ENCODE measurements at regions not wholly inside any gene's neighbourhood (a gene's known extent, or its start where the extent isn't known, plus 50 kb on each side); places are given as distances from the start of the nearest gene placed in this dataset.
"Not testable (repeated sequence)": the region's sequence is repeated elsewhere in the genome, so short reads cannot be mapped to it uniquely, and the experiment has no call there.

DNA sequence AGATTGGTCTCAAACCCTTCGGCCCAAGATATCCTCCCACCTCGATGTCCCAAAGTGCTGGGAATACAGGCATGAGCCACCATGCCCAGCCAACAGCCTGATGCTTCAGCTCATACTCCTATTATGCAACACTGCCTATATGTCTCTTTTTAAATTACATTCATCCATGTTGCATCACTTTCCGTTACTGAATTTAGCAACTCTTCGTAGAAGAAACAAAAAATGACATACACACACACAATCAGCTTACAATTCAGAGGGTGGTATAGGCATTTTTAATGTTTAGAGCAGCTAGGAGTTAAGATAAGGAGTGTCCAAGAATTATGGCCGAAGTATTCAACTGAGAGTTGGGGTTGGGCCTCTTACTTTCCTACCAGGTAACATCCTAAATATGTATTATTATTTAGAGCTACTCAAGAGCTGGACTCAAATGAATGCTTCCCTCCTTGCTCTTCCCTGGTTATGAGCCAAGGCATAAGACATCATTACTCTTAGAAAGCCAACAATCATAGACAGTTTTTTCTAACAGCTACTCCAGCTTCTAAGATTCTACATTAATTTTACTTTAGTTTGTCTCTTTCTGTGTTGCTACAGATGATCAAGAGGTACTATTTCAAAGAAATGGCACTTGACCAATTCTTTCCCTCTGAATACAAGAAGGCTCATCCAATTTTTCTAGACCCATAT lies 62.0 kb upstream of the BMP5 start:
- intact Hi-C loops (cut with micrococcal nuclease; ENCODE audit: unreplicated experiment): no loop called here
- H3F3A ChIP-seq (ENCODE audit: insufficient read depth, low read depth): no peaks in the 10 kb centered on the region
- ChIA-PET CTCF (no interaction called here), POLR2A (ENCODE audit: unreplicated experiment) (no interaction called here)
- no peaks in the 10 kb centered on the region for H4K20me1 ChIP-seq (ENCODE audit: insufficient read depth)
- no peaks in the 10 kb centered on the region for H3K9me2 ChIP-seq (ENCODE audit: insufficient read depth)
- no peaks in the 10 kb centered on the region for H3K4me1 ChIP-seq (replicated peaks; ENCODE audit: insufficient read depth)
- TF ChIP-seq, protein P1, sequence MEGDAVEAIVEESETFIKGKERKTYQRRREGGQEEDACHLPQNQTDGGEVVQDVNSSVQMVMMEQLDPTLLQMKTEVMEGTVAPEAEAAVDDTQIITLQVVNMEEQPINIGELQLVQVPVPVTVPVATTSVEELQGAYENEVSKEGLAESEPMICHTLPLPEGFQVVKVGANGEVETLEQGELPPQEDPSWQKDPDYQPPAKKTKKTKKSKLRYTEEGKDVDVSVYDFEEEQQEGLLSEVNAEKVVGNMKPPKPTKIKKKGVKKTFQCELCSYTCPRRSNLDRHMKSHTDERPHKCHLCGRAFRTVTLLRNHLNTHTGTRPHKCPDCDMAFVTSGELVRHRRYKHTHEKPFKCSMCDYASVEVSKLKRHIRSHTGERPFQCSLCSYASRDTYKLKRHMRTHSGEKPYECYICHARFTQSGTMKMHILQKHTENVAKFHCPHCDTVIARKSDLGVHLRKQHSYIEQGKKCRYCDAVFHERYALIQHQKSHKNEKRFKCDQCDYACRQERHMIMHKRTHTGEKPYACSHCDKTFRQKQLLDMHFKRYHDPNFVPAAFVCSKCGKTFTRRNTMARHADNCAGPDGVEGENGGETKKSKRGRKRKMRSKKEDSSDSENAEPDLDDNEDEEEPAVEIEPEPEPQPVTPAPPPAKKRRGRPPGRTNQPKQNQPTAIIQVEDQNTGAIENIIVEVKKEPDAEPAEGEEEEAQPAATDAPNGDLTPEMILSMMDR (conservative IDR thresholded peaks at IDR 0.05): no peak
- no peak for TF ChIP-seq EZH2 (IDR thresholded peaks at IDR 0.05; ENCODE audit: low read depth)
- no peaks in the 10 kb centered on the region for H3K36me3 ChIP-seq (ENCODE audit: low read depth)
- no TSS peak for BruUV-seq (replicated peaks)
- no peak overlapping the region; the same call in 1 of the 2 replicates for H2AFZ ChIP-seq
- no peak overlapping the region for H3K4me2 ChIP-seq
- no peak for DNase-seq
- H3K79me2 ChIP-seq (ENCODE audit: low read depth): no peaks in the 10 kb centered on the region
- H3K4me3 ChIP-seq: no peak overlapping the region
- H3K27me3 ChIP-seq (ENCODE audit: insufficient read depth, low read depth): no peaks in the 10 kb centered on the region
- H3K27ac ChIP-seq: no peak overlapping the region
- H3K9me3 ChIP-seq (ENCODE audit: insufficient read depth, low read depth): no peaks in the 10 kb centered on the region

DNA sequence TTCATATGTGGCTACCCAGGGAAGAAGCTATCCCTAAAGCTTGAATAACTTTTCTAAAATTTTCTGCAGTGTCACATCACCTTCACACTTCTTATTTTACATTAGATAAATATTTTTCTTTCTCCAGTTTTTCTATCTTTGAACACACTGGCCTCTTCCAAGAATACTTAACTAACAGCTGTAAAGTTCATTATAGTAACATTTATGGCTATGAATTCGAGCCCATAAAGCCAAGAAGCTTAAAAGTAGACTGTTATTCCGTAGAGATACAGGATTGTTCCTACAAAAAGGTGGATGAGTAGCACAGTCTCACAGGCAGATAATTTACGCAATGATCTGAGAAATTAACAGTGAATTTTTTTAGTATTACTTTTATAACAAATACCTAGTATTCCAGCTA lies 55.7 kb upstream of the BMP5 start:
- DNase-seq: no peak
- TF ChIP-seq EZH2 (IDR thresholded peaks at IDR 0.05; ENCODE audit: low read depth): no peak
- TF ChIP-seq, protein P1 (conservative IDR thresholded peaks at IDR 0.05): no peak
- H3K27ac ChIP-seq: no peak overlapping the region
- no TSS peak for BruUV-seq (replicated peaks)
- no peak overlapping the region for H2AFZ ChIP-seq
- H3K4me3 ChIP-seq: no peak overlapping the region
- no peaks in the 10 kb centered on the region for H4K20me1 ChIP-seq (ENCODE audit: insufficient read depth)
- H3K4me2 ChIP-seq: no peak overlapping the region
- H3K36me3 ChIP-seq (ENCODE audit: low read depth): no peaks in the 10 kb centered on the region
- H3K27me3 ChIP-seq (ENCODE audit: insufficient read depth, low read depth): no peaks in the 10 kb centered on the region
- POLR2A ChIA-PET (ENCODE audit: unreplicated experiment): no interaction called here
- H3F3A ChIP-seq (ENCODE audit: insufficient read depth, low read depth): no peaks in the 10 kb centered on the region
- no peaks in the 10 kb centered on the region for H3K4me1 ChIP-seq (replicated peaks; ENCODE audit: insufficient read depth)
- H3K79me2 ChIP-seq (ENCODE audit: low read depth): no peaks in the 10 kb centered on the region
- CTCF ChIA-PET: no interaction called here
- no peaks in the 10 kb centered on the region for H3K9me3 ChIP-seq (ENCODE audit: insufficient read depth, low read depth)
- no peaks in the 10 kb centered on the region for H3K9me2 ChIP-seq (ENCODE audit: insufficient read depth)
- intact Hi-C loops (cut with micrococcal nuclease; ENCODE audit: unreplicated experiment): no loop called here

DNA sequence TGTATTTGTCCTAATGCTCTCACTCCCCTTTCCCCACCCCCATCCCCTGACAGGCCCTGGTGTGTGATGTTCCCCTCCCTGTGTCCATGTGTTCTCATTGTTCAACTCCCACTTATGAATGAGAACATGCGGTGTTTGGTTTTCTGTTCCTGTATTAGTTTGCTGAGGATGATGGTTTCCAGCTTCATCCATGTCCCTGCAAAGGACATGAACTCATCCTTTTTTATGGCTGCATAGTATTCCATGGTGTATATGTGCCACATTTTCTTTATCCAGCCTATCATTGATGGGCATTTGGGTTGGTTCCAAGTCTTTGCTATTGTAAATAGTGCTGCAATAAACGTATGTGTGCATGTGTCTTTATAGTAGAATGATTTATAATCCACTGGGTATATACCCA lies 52.3 kb upstream of the BMP5 start:
- CTCF ChIA-PET; H3K79me2 ChIP-seq (ENCODE audit: low read depth); H3K27me3 ChIP-seq (ENCODE audit: insufficient read depth, low read depth); H3K9me3 ChIP-seq (ENCODE audit: insufficient read depth, low read depth); BruUV-seq (replicated peaks); intact Hi-C loops (cut with micrococcal nuclease; ENCODE audit: unreplicated experiment); H3K4me1 ChIP-seq (replicated peaks; ENCODE audit: insufficient read depth); POLR2A ChIA-PET (ENCODE audit: unreplicated experiment); H4K20me1 ChIP-seq (ENCODE audit: insufficient read depth); H3K27ac ChIP-seq; H3K9me2 ChIP-seq (ENCODE audit: insufficient read depth); H2AFZ ChIP-seq; H3K4me2 ChIP-seq; H3K4me3 ChIP-seq; H3K36me3 ChIP-seq (ENCODE audit: low read depth); DNase-seq; H3F3A ChIP-seq (ENCODE audit: insufficient read depth, low read depth): not testable (repeated sequence)

DNA sequence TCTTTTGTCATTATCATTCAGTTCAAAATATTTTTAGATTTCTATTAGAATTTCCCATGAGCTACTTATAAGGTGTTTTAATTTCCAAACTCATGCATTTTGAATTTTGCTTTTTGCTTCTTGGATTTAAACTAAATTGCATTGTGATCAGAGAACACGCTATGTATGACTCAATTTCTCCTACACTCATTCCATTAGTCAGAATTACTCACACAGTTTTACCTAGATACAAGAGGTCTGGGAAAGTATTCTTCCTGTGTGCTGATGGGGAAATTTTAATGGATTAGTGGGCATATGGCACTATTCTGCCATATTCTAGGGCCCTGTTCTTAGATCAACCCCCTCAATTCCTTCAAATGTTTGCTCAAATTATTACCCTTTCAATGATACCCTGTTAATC lies 49.9 kb upstream of the BMP5 start:
- H3F3A ChIP-seq (ENCODE audit: insufficient read depth, low read depth): no peaks in the 10 kb centered on the region
- DNase-seq: no peak
- no peaks in the 10 kb centered on the region for H3K4me1 ChIP-seq (replicated peaks; ENCODE audit: insufficient read depth)
- intact Hi-C loops (cut with micrococcal nuclease; ENCODE audit: unreplicated experiment): no loop called here
- no peaks in the 10 kb centered on the region for H3K36me3 ChIP-seq (ENCODE audit: low read depth)
- no peaks in the 10 kb centered on the region for H3K27me3 ChIP-seq (ENCODE audit: insufficient read depth, low read depth)
- no peak for TF ChIP-seq EZH2 (IDR thresholded peaks at IDR 0.05; ENCODE audit: low read depth)
- TF ChIP-seq, protein P1 (conservative IDR thresholded peaks at IDR 0.05): no peak
- H3K9me2 ChIP-seq (ENCODE audit: insufficient read depth): no peaks in the 10 kb centered on the region
- ChIA-PET CTCF (no interaction called here), POLR2A (ENCODE audit: unreplicated experiment) (no interaction called here)
- no peak overlapping the region for H3K4me2 ChIP-seq
- H2AFZ ChIP-seq: no peak overlapping the region
- no peaks in the 10 kb centered on the region for H3K79me2 ChIP-seq (ENCODE audit: low read depth)
- H3K9me3 ChIP-seq (ENCODE audit: insufficient read depth, low read depth): no peaks in the 10 kb centered on the region
- no peak overlapping the region for H3K4me3 ChIP-seq
- no TSS peak for BruUV-seq (replicated peaks)
- H4K20me1 ChIP-seq (ENCODE audit: insufficient read depth): no peaks in the 10 kb centered on the region
- H3K27ac ChIP-seq: no peak overlapping the region
